Inferior parietal cortex (tissue), 1 donor: ENCODE measurements at regions not wholly inside any gene's neighbourhood (a gene's known extent, or its start where the extent isn't known, plus 50 kb on each side); places are given as distances from the start of the nearest gene placed in this dataset.
"Not testable (repeated sequence)": the region's sequence is repeated elsewhere in the genome, so short reads cannot be mapped to it uniquely, and the experiment has no call there.

Experiments used
- DNase-seq: peaks from one replicate; pipeline ENCODE4 v3.0.0-alpha.2; 2016; ENCODE audit errors: extremely low spot score

DNA sequence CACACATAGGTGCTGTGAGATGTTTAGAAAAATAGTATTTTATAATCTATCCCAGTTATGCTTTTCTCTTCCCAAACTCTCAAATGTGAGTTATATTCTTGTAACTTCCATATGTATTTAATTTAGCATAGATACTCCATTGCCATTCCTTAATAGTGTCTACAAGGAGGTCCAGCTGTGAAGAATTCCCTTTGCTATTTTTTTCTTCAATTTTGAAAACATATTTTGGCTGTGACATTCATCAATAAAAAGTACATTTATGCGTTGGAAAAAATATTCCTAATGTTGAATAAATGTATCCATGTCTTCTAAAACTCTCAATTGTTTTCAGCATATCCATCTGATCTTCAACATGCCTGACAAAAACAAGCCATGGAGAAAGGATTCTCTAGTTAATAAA is 1402.0 kb upstream of the SEL1L start:
- no peak for DNase-seq

- DNase-seq, result no peak
Measured at GRCh38 chr14:82951171-82951570, 1417.5 kb upstream of the SEL1L start.

GRCh38 chr14:82963756-82964155 is 1430.1 kb upstream of the SEL1L start:
- DNase-seq, result no peak

DNA sequence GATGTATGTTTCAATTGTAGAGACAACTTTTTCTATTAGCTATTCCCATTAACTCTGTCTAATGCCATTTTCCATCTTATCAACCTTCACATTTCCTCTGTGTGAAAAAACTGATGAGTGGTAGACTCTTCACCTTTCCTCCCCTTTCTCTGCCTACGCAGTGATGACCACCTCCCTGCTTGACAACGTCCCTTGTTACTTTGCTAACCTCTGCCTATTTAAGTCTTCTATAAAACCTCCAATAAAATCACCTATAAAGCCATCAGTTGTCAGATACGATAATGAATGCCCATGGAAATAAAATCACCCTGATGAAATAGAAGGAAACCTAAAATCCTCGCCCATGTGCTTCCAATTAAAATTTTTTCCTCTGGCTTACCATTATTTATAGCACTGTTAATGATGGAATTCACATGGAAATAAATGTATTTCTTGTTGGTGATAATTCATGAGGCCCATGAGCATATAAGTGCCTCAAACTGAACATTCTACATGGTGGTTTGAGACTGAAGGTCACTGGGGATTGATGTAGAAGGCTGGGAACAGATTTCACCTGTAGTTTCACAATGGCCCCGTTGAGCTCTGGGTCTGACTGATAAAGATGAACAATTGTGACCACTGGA is 1454.0 kb upstream of the SEL1L start:
- DNase-seq, result no peak

GRCh38 chr14:82994547-82994946 is 1460.9 kb upstream of the SEL1L start:
- not testable (repeated sequence) for DNase-seq

- no peak for DNase-seq
Measured at GRCh38 chr14:82999802-83000201, 1466.1 kb upstream of the SEL1L start.

DNA sequence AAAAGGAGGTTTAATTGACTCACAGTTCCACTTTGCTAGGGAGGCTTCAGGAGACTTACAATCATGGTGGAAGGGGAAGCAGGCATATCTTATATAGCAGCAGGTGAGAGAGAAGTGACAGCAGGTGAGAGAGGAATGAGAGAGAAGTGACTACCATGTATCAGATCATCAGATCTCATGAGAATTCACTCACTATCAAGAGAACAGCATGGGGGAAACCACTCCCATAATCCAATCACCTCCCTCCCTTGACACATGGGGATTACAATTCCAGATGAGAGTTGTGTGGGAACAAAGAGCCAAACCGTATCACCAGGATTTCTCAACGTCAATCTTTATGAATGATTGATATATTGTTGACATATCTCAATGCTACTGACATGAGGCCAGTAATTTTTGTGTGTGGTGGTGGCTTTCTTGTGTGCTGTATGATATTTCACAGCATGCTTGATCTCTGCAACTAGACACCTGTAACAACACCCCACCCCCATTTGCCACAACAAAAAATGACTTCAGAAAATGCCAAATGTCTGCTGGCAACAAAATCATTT is 1470.9 kb upstream of the SEL1L start:
- no peak for DNase-seq

GRCh38 chr14:83006121-83006670 is 1472.5 kb upstream of the SEL1L start:
- DNase-seq, result no peak

DNA sequence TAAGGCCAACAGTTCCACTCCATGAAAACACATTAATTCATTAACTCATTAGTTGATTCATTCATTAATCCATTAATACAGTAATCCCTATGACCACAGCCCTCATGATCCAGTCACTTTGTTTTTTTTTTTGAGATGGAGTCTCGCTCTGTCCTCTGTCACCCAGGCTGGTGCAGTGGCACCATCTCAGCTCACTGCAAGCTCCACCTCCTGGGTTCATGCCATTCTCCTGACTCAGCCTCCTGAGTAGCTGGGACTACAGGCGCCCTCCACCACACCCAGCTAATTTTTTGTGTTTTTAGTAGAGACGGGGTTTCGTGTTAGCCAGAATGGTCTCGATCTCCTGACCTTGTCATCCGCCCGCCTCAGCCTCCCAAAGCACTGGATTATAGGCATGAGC is 1473.4 kb upstream of the SEL1L start:
- not testable (repeated sequence) for DNase-seq

DNA sequence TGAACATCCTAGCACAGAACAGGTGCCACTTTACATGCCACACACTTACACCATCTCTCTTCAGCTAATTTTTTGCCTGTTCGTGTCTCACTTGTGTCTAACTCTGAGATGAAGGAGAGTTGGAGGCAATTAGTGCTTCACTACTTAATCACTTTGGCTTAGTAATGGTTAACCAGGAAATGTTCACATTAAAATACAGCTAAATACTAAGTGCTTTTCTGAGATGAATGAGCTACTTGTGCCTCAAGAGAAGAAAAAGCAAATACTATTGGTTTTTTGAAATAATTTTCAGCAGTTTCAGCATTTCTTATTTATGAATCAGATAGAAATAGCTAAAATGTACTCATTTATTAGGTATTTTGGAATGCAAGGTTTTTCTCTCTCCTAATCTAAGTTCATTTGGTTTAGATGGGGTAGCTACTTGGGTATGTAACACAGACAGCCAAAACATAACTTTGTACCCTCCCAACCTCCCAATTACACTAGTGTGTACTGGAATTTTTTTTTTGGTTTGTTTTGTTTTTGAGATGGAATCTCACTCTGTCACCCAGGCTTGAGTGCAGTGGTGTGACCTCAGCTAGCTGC is 1474.1 kb upstream of the SEL1L start:
- no peak for DNase-seq

DNA sequence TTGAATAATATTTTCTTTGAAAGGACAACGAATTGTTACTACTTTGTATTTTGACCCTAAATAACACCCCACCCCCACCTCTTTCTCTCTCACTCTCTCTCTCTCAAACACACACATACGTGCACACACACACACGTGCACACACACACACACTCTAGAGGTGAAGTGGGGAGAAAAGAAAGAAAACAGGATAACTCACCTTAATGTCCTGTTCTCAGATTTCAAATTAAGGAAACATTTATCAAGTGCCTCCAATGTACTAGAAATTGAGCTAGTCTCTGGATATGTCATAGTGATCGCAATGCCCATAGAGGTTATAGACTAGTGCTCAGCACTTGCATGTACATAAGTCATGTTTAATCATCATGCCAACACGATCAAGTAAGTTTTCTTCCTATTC is 1483.6 kb upstream of the SEL1L start:
- no peak for DNase-seq

GRCh38 chr14:83019744-83020414 is 1486.2 kb upstream of the SEL1L start:
- no peak for DNase-seq

- no peak for DNase-seq
Measured at GRCh38 chr14:83021323-83021722, 1487.7 kb upstream of the SEL1L start.

DNA sequence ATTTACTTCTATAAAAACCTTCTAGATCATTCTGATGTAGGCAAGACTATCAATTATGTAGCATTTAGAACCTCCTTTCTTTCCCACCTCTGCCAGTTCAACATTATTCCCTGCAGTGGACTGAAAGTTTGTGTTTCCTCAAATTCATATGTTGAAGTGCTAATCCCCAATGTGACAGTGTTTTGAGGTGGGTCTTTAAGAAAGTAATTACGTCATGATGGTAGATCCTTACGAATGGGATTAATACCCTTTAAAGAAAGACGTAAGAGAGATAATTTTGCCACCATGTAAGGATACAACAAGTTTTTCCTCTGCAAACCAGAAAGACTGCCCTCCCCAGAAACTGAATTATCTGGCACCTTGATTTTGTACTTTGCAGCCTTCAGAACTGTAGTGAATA is 1489.7 kb upstream of the SEL1L start:
- no peak for DNase-seq

DNA sequence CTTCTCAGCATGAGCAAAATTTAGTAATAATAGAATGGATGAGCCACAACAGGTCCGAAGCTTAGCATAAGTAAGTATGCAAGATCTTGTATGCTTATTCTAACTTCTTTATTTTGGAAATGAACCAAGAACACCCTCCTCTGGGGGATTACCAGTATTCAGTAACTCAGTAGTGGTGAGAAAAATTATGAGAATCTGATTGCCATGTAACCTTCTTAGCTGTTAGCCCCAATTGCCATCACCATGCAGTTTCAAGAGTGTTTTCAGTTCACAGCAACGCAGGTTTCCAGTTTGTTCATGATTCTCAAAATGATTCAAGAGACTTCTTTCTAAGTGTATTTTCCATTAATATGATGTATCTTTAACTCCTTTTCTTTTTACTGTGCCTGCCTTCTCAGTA is 1507.6 kb upstream of the SEL1L start:
- DNase-seq, result no peak

DNA sequence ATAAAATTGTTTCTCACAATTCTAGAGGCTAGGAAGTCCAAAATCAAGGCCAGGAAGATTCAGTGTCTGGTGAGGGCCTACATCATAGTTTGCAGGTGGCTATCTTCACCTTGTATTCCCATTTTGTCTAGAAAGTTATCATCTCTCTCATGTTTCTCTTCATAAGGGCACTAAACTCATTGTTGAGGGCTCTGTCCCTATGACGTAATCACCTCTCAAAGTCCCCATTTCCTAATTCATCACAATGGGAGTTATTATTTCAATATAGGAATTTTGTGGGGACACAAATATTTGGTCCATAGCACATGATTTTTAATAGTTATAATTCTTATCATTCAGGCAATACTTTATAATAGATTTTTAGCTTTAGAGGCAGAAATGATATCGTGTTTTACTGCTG is 1509.2 kb upstream of the SEL1L start:
- DNase-seq, result no peak

DNA sequence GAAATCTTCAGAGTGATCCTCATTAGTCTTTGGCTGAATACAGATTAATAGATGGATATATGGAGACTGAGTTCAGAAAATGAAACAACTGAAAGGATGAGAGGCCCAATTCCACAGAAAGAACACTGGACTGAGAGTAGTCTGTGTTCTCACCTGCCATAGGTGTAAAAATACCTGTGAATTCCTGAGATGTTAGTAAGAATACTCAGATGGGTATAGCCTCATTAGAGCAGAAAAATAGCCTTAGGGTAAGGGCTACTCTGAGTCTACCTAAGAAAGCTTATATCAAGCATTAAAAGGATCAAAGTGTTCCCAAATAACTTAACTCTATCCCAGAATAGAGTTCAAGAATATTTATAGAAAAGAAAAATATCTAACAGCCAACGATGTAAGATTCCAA is 1510.3 kb upstream of the SEL1L start:
- no peak for DNase-seq

- peak; percentile 11 for DNase-seq
Measured at GRCh38 chr14:83047059-83047830, 1513.6 kb upstream of the SEL1L start.

DNA sequence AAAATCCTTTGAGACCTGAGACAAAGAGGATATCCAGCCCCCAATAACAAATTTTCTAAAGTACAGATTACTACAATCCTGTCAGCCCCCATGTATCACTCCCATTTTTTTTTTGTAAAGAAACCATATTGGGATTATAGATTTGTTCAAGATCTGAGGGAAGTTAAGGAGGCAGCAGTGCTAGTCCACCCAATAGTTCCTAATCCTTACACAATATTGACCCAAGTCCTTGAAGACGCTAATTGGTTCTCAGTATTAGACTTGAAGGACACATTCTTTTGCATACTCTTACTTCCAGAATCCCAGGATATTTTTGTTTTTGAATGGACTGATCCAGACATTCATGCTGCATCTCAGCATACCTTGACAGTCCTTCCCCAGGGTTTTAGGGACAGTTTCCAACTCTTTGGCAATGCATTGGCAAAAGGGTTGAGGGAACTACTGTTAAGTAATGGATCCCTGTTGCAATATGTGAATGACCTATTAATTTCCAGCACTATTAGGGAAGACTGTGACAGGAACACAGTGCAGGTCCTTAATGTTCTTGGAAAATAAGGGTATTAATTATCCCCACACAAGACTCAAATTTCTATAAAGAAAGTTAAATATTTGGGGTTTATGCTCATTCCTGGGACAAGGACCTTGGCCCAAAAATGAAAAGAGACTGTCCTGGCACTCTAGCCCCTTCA is 1519.5 kb upstream of the SEL1L start:
- DNase-seq, result no peak

DNA sequence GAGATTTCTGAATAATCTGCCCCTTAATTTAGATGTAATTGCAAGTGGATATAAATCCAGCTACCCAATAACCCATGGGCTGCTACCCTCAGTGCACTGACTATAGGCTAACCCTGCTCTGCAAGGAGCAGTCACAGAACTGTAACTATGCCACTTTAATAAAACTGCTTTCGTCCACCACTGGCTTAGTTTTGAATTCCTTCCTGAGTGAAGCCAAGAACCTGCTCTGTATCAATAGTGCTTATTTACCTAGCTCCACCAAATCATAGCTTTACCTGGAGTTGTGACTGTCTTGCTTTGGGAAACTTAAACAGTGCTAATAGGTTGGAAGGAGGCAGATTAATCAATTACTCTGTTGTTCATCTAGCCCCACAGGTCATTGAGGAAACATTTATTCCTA is 1524.4 kb upstream of the SEL1L start:
- no peak for DNase-seq

DNA sequence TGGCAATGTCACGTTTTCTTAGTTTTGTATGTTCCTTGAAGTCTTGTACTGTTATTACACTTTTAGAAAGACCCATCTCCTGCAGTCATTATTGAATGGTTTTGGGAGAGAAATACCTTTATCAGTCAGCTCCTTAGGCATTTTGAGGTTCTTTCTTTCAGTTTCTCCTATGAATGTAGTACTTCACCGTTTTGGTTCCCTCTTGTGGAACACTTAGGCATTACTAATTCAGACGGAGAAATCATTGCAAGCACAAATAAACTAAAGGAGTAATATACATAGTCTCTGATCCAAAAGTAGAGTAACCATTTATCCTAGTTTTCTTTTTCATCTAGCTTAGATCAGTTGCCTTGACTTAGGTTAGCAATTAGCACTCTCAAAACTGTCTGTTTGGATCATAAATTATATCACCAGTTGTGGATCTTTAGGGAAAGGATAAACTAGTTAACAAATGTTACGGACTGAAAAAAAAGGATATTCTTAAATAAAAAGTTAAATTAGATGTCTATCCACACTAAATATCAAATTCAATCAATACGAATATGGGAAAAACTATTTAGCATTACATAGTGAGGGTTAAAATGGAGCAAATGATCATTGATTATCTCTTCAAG is 1538.3 kb upstream of the SEL1L start:
- DNase-seq, result no peak
